ENCODE measurements at regions not wholly inside any gene's neighbourhood (a gene's known extent, or its start where the extent isn't known, plus 50 kb on each side); places are given as distances from the start of the nearest gene placed in this dataset.
"Not testable (repeated sequence)": the region's sequence is repeated elsewhere in the genome, so short reads cannot be mapped to it uniquely, and the experiment has no call there.

- Histone ChIP-seq H3K4me3 (ENCODE audit: low read length in 3 of 3) (no peak overlapping the region), H3K27me3 (ENCODE audit: control insufficient read depth in 3 of 3, insufficient read depth in 3 of 3, low read length in 3 of 3) (no peaks in the 10 kb centered on the region), H3K4me1 (ENCODE audit: control insufficient read depth in 3 of 3, insufficient read depth in 3 of 3, low read length in 3 of 3) (no peaks in the 10 kb centered on the region), H3K9ac (ENCODE audit: low read depth in 1 of 3, low read length in 3 of 3) (no peak overlapping the region), H3K27ac (ENCODE audit: low read depth, low read length) (no peak overlapping the region), H3K9me3 (ENCODE audit: control insufficient read depth in 3 of 3, low read length in 3 of 3) (no peaks in the 10 kb centered on the region), H3K36me3 (ENCODE audit: control insufficient read depth in 3 of 3, insufficient read depth in 3 of 3, low read length in 3 of 3) (no peaks in the 10 kb centered on the region)
Observed at GRCh38 chr6:86087954-86088353, 445.3 kb upstream of the SYNCRIP start.

GRCh38 chr6:86079938-86080337, 437.3 kb upstream of the SYNCRIP start:
- H3K27me3 ChIP-seq (ENCODE audit: control insufficient read depth in 3 of 3, insufficient read depth in 3 of 3, low read length in 3 of 3), result no peaks in the 10 kb centered on the region
- H3K4me3 ChIP-seq (ENCODE audit: low read length in 3 of 3), result no peak overlapping the region
- H3K27ac ChIP-seq (ENCODE audit: low read depth, low read length), result no peak overlapping the region
- H3K4me1 ChIP-seq (ENCODE audit: control insufficient read depth in 3 of 3, insufficient read depth in 3 of 3, low read length in 3 of 3), result no peaks in the 10 kb centered on the region
- no peaks in the 10 kb centered on the region for H3K36me3 ChIP-seq (ENCODE audit: control insufficient read depth in 3 of 3, insufficient read depth in 3 of 3, low read length in 3 of 3)
- H3K9ac ChIP-seq (ENCODE audit: low read depth in 1 of 3, low read length in 3 of 3), result no peak overlapping the region
- peaks cover 0 to 2% (median 0%) of the 10 kb centered on the region in 3 donors for H3K9me3 ChIP-seq (ENCODE audit: control insufficient read depth in 3 of 3, low read length in 3 of 3)

- Histone ChIP-seq H3K9me3 (ENCODE audit: control insufficient read depth in 3 of 3, low read length in 3 of 3) (peaks cover 2 to 3% (median 2%) of the 10 kb centered on the region in 3 donors), H3K36me3 (ENCODE audit: control insufficient read depth in 3 of 3, insufficient read depth in 3 of 3, low read length in 3 of 3) (no peaks in the 10 kb centered on the region), H3K27ac (ENCODE audit: low read depth, low read length) (no peak overlapping the region), H3K9ac (ENCODE audit: low read depth in 1 of 3, low read length in 3 of 3) (no peak overlapping the region), H3K27me3 (ENCODE audit: control insufficient read depth in 3 of 3, insufficient read depth in 3 of 3, low read length in 3 of 3) (no peaks in the 10 kb centered on the region), H3K4me1 (ENCODE audit: control insufficient read depth in 3 of 3, insufficient read depth in 3 of 3, low read length in 3 of 3) (no peaks in the 10 kb centered on the region), H3K4me3 (ENCODE audit: low read length in 3 of 3) (no peak overlapping the region)
Observed at GRCh38 chr6:86070151-86070550, 427.5 kb upstream of the SYNCRIP start.

- H3K9me3 ChIP-seq (ENCODE audit: control insufficient read depth in 3 of 3, low read length in 3 of 3); H3K4me3 ChIP-seq (ENCODE audit: low read length in 3 of 3); H3K27ac ChIP-seq (ENCODE audit: low read depth, low read length); H3K36me3 ChIP-seq (ENCODE audit: control insufficient read depth in 3 of 3, insufficient read depth in 3 of 3, low read length in 3 of 3); H3K9ac ChIP-seq (ENCODE audit: low read depth in 1 of 3, low read length in 3 of 3); H3K27me3 ChIP-seq (ENCODE audit: control insufficient read depth in 3 of 3, insufficient read depth in 3 of 3, low read length in 3 of 3); H3K4me1 ChIP-seq (ENCODE audit: control insufficient read depth in 3 of 3, insufficient read depth in 3 of 3, low read length in 3 of 3): not testable (repeated sequence)
Observed at GRCh38 chr6:86065002-86065401, 422.3 kb upstream of the SYNCRIP start.

GRCh38 chr6:86057293-86057980, 414.8 kb upstream of the SYNCRIP start:
- not testable (repeated sequence) for H3K4me3 ChIP-seq (ENCODE audit: low read length in 3 of 3); H3K27ac ChIP-seq (ENCODE audit: low read depth, low read length); H3K36me3 ChIP-seq (ENCODE audit: control insufficient read depth in 3 of 3, insufficient read depth in 3 of 3, low read length in 3 of 3); H3K9me3 ChIP-seq (ENCODE audit: control insufficient read depth in 3 of 3, low read length in 3 of 3); H3K27me3 ChIP-seq (ENCODE audit: control insufficient read depth in 3 of 3, insufficient read depth in 3 of 3, low read length in 3 of 3); H3K4me1 ChIP-seq (ENCODE audit: control insufficient read depth in 3 of 3, insufficient read depth in 3 of 3, low read length in 3 of 3); H3K9ac ChIP-seq (ENCODE audit: low read depth in 1 of 3, low read length in 3 of 3)

GRCh38 chr6:86045038-86045437, 402.4 kb upstream of the SYNCRIP start:
- H3K9ac ChIP-seq (ENCODE audit: low read depth in 1 of 3, low read length in 3 of 3), result no peak overlapping the region
- H3K27me3 ChIP-seq (ENCODE audit: control insufficient read depth in 3 of 3, insufficient read depth in 3 of 3, low read length in 3 of 3), result no peaks in the 10 kb centered on the region
- H3K27ac ChIP-seq (ENCODE audit: low read depth, low read length), result no peak overlapping the region
- no peaks in the 10 kb centered on the region for H3K36me3 ChIP-seq (ENCODE audit: control insufficient read depth in 3 of 3, insufficient read depth in 3 of 3, low read length in 3 of 3)
- H3K4me3 ChIP-seq (ENCODE audit: low read length in 3 of 3), result no peak overlapping the region
- no peaks in the 10 kb centered on the region for H3K9me3 ChIP-seq (ENCODE audit: control insufficient read depth in 3 of 3, low read length in 3 of 3)
- H3K4me1 ChIP-seq (ENCODE audit: control insufficient read depth in 3 of 3, insufficient read depth in 3 of 3, low read length in 3 of 3), result no peaks in the 10 kb centered on the region

GRCh38 chr6:86042214-86042613, 399.5 kb upstream of the SYNCRIP start:
- Histone ChIP-seq H3K27ac (ENCODE audit: low read depth, low read length) (no peak overlapping the region), H3K4me1 (ENCODE audit: control insufficient read depth in 3 of 3, insufficient read depth in 3 of 3, low read length in 3 of 3) (no peaks in the 10 kb centered on the region), H3K9ac (ENCODE audit: low read depth in 1 of 3, low read length in 3 of 3) (no peak overlapping the region)

GRCh38 chr6:86031713-86032112, 389.0 kb upstream of the SYNCRIP start:
- H3K36me3 ChIP-seq (ENCODE audit: control insufficient read depth in 3 of 3, insufficient read depth in 3 of 3, low read length in 3 of 3), result no peaks in the 10 kb centered on the region
- H3K27me3 ChIP-seq (ENCODE audit: control insufficient read depth in 3 of 3, insufficient read depth in 3 of 3, low read length in 3 of 3), result no peaks in the 10 kb centered on the region
- no peak overlapping the region for H3K27ac ChIP-seq (ENCODE audit: low read depth, low read length)
- H3K9ac ChIP-seq (ENCODE audit: low read depth in 1 of 3, low read length in 3 of 3), result peak overlapping the region in 1 of 3 donors; percentile 5
- H3K4me3 ChIP-seq (ENCODE audit: low read length in 3 of 3), result no peak overlapping the region
- H3K9me3 ChIP-seq (ENCODE audit: control insufficient read depth in 3 of 3, low read length in 3 of 3), result no peaks in the 10 kb centered on the region
- peaks cover 0 to 4% (median 0%) of the 10 kb centered on the region in 3 donors for H3K4me1 ChIP-seq (ENCODE audit: control insufficient read depth in 3 of 3, insufficient read depth in 3 of 3, low read length in 3 of 3)

More at GRCh38 chr6:86042214-86042613, 399.5 kb upstream of the SYNCRIP start:
- Histone ChIP-seq H3K9me3 (ENCODE audit: control insufficient read depth in 3 of 3, low read length in 3 of 3) (peaks cover 0 to 2% (median 0%) of the 10 kb centered on the region in 3 donors), H3K27me3 (ENCODE audit: control insufficient read depth in 3 of 3, insufficient read depth in 3 of 3, low read length in 3 of 3) (no peaks in the 10 kb centered on the region), H3K36me3 (ENCODE audit: control insufficient read depth in 3 of 3, insufficient read depth in 3 of 3, low read length in 3 of 3) (no peaks in the 10 kb centered on the region), H3K4me3 (ENCODE audit: low read length in 3 of 3) (no peak overlapping the region)

- Histone ChIP-seq H3K36me3 (ENCODE audit: control insufficient read depth in 3 of 3, insufficient read depth in 3 of 3, low read length in 3 of 3) (no peaks in the 10 kb centered on the region), H3K4me3 (ENCODE audit: low read length in 3 of 3) (no peak overlapping the region), H3K4me1 (ENCODE audit: control insufficient read depth in 3 of 3, insufficient read depth in 3 of 3, low read length in 3 of 3) (peaks cover 0 to 4% (median 0%) of the 10 kb centered on the region in 3 donors), H3K9me3 (ENCODE audit: control insufficient read depth in 3 of 3, low read length in 3 of 3) (no peaks in the 10 kb centered on the region), H3K27me3 (ENCODE audit: control insufficient read depth in 3 of 3, insufficient read depth in 3 of 3, low read length in 3 of 3) (no peaks in the 10 kb centered on the region), H3K27ac (ENCODE audit: low read depth, low read length) (no peak overlapping the region), H3K9ac (ENCODE audit: low read depth in 1 of 3, low read length in 3 of 3) (no peak overlapping the region)
Observed at GRCh38 chr6:86030875-86031274, 388.2 kb upstream of the SYNCRIP start.

- H3K9ac ChIP-seq (ENCODE audit: low read depth in 1 of 3, low read length in 3 of 3), result no peak overlapping the region
- H3K4me1 ChIP-seq (ENCODE audit: control insufficient read depth in 3 of 3, insufficient read depth in 3 of 3, low read length in 3 of 3), result peaks cover 0 to 4% (median 0%) of the 10 kb centered on the region in 3 donors
- H3K36me3 ChIP-seq (ENCODE audit: control insufficient read depth in 3 of 3, insufficient read depth in 3 of 3, low read length in 3 of 3), result no peaks in the 10 kb centered on the region
Observed at GRCh38 chr6:86028776-86029175, 386.1 kb upstream of the SYNCRIP start.

More at GRCh38 chr6:86028776-86029175, 386.1 kb upstream of the SYNCRIP start:
- H3K27me3 ChIP-seq (ENCODE audit: control insufficient read depth in 3 of 3, insufficient read depth in 3 of 3, low read length in 3 of 3), result no peaks in the 10 kb centered on the region
- no peak overlapping the region for H3K4me3 ChIP-seq (ENCODE audit: low read length in 3 of 3)
- H3K27ac ChIP-seq (ENCODE audit: low read depth, low read length), result no peak overlapping the region
- H3K9me3 ChIP-seq (ENCODE audit: control insufficient read depth in 3 of 3, low read length in 3 of 3), result no peaks in the 10 kb centered on the region
